ENCODE measurements at regions not wholly inside any gene's neighbourhood (a gene's known extent, or its start where the extent isn't known, plus 50 kb on each side); places are given as distances from the start of the nearest gene placed in this dataset.
"Not testable (repeated sequence)": the region's sequence is repeated elsewhere in the genome, so short reads cannot be mapped to it uniquely, and the experiment has no call there.

DNA sequence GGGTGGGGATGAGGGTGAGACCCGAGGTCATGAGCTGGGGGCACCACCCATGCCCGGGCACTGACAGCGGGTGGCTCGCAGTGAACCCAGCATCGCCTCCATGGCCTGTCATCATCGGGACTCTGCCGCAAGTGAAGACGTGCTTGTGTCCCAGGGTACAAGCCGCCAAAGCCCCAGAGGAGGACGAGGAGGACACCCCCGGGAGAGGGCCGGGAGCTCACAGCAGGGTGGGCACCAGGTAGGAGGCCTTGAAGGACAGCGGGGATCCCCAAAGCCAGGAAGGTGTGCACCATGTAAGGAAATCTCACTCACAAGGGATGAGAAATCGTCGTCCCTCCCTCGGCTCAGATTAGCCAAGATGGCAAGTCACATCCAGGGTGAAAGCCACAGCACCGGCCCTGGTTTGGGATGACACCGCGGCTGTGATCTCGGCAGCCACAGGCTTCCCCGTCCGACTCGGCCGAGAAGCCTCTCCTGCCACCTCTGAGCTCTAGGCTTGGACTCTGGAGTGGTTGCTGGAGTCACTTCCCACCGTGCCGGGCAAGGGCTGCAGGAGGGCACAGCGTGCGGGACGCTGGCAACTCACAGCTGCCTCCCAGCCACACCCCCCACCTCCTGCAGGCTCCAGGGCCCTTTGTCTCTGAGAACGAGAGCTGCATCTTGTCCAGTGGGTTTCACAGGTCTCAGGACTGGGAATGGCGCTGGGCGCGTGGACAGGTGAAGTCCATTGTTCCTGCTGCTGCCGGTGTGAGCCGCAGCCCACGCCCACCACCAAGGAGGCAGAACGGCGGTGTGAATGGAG lies 81.6 kb upstream of the CTDP1 start:
- TF ChIP-seq TAF1 (IDR thresholded peaks at IDR 0.05; ENCODE audit: borderline replicate concordance, low read depth, low read length), result no peak
- TF ChIP-seq POLR2AphosphoS5 (IDR thresholded peaks at IDR 0.05; ENCODE audit: low read depth, low read length), result no peak
- no peak for TF ChIP-seq POLR2A (IDR thresholded peaks at IDR 0.05; ENCODE audit: low read depth, low read length)
- no peak for DNase-seq (ENCODE audit: insufficient read length)
- no peak for FAIRE-seq

DNA sequence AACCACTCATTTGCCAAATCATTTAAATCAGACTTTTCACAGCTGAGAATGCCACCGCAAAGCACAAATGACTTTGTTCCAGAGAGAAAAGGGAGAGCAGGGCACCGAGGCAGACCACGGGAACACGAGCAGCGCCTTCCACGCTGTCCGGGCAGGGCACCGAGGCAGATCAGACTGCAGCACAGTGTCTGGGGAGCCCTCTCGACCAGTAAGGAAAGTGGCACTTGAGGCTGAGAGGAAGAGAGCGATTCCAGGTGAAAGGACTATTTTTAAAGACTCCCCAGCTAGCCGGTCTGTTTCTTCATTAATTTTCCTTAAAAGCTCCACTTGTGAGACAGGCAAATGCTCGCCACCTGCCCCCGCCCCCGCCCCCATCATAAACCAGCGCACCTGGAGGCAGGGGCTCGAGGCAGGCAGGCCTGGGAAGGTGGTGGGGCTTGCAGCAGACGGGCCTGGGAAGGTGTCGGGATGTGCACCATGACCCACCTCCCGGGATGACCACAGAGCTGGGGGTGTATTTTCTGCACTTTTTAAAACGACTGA lies 80.9 kb upstream of the CTDP1 start:
- TF ChIP-seq POLR2AphosphoS5 (IDR thresholded peaks at IDR 0.05; ENCODE audit: low read depth, low read length) (no peak), POLR2A (IDR thresholded peaks at IDR 0.05; ENCODE audit: low read depth, low read length) (no peak), TAF1 (IDR thresholded peaks at IDR 0.05; ENCODE audit: borderline replicate concordance, low read depth, low read length) (no peak)
- FAIRE-seq (no peak), DNase-seq (ENCODE audit: insufficient read length) (no peak)

DNA sequence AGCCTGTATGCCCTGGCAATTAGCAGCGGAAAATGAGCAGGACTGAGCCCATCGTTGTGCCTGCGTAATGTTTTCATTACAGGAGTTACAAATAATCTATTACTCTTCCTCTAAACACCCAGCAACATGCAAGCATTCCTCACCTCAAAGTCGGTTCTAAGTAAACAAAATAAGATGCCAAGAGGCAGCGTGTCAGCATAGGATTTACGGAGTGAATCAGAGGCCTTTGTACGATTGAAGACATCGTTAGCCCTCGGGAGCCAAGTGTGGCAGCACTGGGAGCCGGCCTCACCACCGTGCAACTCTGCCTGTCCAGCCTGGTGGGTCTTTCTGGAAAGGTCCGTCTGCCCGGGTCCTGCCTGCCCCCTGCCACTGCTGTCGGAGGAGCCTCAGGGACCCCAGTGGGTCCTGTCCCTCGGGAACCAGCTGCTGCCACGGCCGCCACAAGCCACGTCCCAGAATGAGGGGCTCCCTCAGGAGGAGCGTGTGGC lies 80.1 kb upstream of the CTDP1 start:
- DNase-seq (ENCODE audit: insufficient read length) (no peak), FAIRE-seq (no peak)
- TF ChIP-seq TAF1 (IDR thresholded peaks at IDR 0.05; ENCODE audit: borderline replicate concordance, low read depth, low read length), result no peak
- no peak for TF ChIP-seq POLR2AphosphoS5 (IDR thresholded peaks at IDR 0.05; ENCODE audit: low read depth, low read length)
- no peak for TF ChIP-seq POLR2A (IDR thresholded peaks at IDR 0.05; ENCODE audit: low read depth, low read length)

DNA sequence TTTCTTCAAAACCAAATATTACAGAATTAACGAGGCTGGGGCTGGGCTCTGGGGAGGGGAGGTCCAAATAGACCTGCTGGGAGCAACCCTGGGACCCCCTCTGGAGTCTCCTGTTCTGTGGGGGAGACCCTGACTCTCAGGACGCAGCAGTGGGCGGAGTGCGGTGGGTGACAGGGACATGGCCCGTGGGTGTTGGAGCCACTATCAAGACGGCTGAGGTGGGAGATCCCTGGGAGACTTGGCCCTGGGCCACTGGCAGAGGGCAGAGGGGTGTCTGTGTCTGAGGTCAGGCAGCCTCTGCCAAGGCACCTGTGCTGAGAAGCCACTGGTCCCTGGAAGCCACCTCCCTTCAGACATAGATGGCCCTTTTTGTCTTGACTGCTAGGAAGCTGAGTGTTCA lies 79.5 kb upstream of the CTDP1 start:
- DNase-seq (ENCODE audit: insufficient read length), result no peak
- no peak for FAIRE-seq
- TF ChIP-seq POLR2AphosphoS5 (IDR thresholded peaks at IDR 0.05; ENCODE audit: low read depth, low read length) (no peak), POLR2A (IDR thresholded peaks at IDR 0.05; ENCODE audit: low read depth, low read length) (no peak), TAF1 (IDR thresholded peaks at IDR 0.05; ENCODE audit: borderline replicate concordance, low read depth, low read length) (no peak)

DNA sequence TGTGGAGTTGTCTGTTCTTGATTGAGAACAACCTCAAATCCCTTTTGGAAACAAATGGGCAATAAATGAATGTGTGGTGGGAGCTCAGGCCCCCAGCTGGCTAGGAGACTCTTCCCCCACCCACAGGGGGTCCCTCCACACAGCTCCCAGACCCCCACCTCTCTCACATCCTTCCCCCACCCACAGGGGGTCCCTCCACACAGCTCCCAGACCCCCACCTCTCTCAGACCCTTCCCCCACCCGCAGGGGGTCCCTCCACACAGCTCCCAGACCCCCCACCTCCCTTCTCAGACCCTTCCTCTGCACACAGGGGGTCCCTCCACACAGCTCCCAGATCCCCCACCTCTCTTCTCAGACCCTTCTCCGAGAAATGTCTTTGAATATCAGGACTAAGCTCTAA lies 79.0 kb upstream of the CTDP1 start:
- TF ChIP-seq POLR2AphosphoS5 (IDR thresholded peaks at IDR 0.05; ENCODE audit: low read depth, low read length) (no peak), POLR2A (IDR thresholded peaks at IDR 0.05; ENCODE audit: low read depth, low read length) (no peak), TAF1 (IDR thresholded peaks at IDR 0.05; ENCODE audit: borderline replicate concordance, low read depth, low read length) (no peak)

DNA sequence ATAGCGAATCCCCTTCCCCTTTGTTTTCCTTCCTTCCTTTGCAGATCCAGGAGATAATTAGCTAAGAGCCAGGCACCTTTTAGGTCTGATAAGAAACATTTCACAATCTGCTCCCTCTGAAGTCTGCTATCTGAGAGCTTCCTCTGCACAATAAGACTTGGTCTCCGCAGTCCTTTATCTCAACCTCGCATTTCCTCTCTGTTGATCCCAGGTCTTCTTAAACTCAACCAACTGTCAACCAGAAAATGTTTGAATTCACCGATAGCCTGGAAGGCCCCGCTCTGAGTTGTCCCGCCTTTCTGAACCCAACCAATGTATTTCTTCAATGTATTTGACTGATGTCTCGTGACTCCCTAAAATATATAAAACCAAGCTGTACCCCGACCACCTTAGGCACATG lies 78.4 kb upstream of the CTDP1 start:
- FAIRE-seq, result no peak
- TF ChIP-seq TAF1 (IDR thresholded peaks at IDR 0.05; ENCODE audit: borderline replicate concordance, low read depth, low read length) (no peak), POLR2AphosphoS5 (IDR thresholded peaks at IDR 0.05; ENCODE audit: low read depth, low read length) (no peak), POLR2A (IDR thresholded peaks at IDR 0.05; ENCODE audit: low read depth, low read length) (no peak)
- no peak for DNase-seq (ENCODE audit: insufficient read length)

More for the DNA sequence above, 79.0 kb upstream of the CTDP1 start:
- FAIRE-seq, result no peak
- DNase-seq (ENCODE audit: insufficient read length), result no peak

DNA sequence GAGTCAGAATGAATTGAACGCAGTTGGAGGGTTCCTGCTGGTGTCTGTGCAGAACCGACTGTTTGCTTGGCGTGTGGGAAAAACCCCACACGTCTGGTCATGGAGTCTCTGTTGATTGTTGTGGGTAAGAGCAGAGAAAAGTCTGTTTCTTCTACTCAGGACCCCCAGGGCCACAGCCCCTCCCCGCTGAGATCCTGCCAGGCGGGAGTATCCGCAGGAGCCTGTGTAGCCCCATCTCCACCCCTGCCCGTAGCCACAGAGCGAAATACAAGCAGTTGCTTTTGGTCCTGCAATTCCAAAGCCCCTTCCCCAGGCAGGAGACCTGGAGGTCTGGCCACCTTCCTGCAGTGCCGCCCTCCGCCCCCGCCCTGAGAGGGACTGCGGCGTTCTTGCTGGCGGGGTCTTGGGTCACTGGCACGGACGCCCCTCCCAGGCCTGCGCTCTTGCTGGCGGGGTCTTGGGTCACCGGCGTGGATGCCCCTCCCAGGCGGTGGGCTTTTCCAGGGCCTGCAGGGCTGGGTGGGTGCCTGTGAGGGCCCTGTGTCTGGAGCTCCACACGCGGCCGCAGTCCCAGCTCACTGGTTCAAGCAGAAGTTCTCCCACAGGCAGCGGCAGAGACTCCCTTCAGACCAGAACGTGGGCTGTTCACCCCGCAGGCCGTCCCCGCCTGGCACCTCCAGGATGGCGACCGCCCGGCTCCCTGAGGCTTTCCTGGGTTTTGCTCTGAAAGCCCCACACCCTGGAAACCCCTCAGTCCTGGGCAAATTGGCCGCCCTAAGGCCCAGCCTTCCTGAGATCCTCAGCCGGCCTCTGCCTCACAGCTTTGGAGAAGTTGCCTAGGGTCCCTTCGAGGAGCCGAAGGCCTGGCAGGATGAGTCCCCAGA lies 76.0 kb upstream of the CTDP1 start:
- DNase-seq (ENCODE audit: insufficient read length), result no peak
- no peak for FAIRE-seq
- TF ChIP-seq POLR2A (IDR thresholded peaks at IDR 0.05; ENCODE audit: low read depth, low read length) (no peak), POLR2AphosphoS5 (IDR thresholded peaks at IDR 0.05; ENCODE audit: low read depth, low read length) (no peak), TAF1 (IDR thresholded peaks at IDR 0.05; ENCODE audit: borderline replicate concordance, low read depth, low read length) (no peak)

DNA sequence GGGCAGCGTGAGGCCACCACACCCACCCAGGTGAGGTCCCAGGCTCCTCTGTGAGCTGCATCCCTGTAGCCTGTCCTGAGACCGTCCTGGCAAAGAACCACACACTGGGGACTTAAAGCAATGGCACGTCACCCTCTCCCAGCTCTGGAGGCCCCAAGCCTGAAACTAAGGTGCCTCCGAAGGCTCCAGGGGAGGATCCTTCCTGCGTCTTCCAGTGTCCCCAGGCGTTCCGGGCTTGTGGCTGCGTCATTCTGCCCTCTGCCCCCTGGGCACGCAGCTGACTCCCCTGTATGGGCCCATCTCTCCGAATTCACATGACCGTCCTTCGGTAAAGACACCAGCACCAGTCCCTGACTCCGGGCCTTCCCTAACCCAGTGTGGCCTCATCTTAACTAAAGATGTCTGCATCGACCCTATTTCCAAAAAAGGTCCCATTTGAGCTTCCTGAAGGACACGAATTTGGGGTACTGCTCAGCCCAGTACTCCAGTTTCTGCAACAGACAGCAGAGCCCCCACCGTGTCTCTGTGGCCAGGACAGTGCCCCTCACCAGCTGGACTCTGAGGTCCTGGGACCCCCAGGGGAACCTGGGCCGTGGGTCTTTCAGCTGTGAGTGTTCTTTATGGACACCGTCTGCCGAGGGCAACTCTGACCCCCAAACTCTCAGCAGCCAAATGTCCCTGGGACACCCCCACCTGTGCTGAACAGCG lies 75.2 kb upstream of the CTDP1 start:
- no peak for FAIRE-seq
- no peak for DNase-seq (ENCODE audit: insufficient read length)
- no peak for TF ChIP-seq POLR2A (IDR thresholded peaks at IDR 0.05; ENCODE audit: low read depth, low read length)
- no peak for TF ChIP-seq TAF1 (IDR thresholded peaks at IDR 0.05; ENCODE audit: borderline replicate concordance, low read depth, low read length)
- no peak for TF ChIP-seq POLR2AphosphoS5 (IDR thresholded peaks at IDR 0.05; ENCODE audit: low read depth, low read length)

DNA sequence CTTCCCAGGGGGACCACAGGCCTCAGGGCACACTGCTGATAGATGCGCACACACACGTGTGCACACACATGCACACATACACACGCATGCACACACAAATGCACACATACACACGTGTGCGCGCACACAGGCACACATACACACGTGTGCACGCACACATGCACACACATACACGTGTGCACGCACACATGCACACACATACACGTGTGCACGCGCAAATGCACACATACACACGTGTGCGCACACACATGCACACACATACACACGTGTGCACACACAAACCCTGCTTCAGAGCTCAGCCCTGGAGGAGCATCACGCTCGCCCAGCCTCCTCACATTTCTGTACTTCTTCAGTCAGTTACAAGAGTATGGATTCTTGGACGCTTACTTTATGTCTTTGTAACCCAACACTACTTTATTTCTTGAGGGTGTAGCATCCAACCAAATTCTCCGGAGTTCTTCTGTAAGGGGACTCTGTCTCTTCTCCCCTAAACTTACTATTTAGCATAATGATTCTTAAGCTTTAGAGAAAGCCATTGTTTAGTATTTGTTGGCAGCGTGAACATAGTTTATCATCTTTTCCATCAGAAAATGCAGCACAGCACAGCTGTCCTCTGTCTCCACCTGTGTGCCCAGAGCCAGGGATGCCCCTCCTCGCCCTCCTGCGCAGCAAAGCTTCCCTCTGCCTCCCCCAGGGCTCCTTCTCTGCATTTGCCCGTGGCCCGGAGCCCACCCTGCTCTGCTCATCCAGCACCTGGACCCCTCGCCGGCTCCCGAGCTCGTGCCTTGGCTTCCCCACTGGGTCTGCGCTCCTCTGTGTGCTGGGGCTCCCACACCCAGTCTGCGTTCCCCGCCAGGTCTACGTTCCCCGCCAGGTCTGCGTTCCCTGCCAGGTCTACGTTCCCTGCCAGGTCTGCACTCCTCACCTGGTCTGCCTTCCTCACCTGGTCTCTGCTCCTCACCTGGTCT lies 74.4 kb upstream of the CTDP1 start:
- no peak for FAIRE-seq
- TF ChIP-seq TAF1 (IDR thresholded peaks at IDR 0.05; ENCODE audit: borderline replicate concordance, low read depth, low read length) (no peak), POLR2A (IDR thresholded peaks at IDR 0.05; ENCODE audit: low read depth, low read length) (no peak), POLR2AphosphoS5 (IDR thresholded peaks at IDR 0.05; ENCODE audit: low read depth, low read length) (no peak)
- DNase-seq (ENCODE audit: insufficient read length), result no peak

DNA sequence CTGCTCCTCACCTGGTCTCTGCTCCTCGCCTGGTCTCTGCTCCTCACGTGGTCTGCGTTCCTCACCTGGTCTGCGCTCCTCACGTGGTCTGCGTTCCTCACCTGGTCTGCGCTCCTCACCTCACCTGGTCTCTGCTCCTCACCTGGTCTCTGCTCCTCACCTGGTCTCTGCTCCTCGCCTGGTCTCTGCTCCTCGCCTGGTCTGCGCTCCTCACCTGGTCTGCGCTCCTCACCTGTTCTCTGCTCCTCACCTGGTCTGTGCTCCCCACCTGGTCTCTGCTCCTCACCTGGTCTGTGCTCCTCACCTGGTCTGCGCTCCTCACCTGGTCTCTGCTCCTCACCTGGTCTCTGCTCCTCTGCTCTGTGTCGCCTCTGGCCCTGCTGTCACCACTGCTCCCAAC lies 73.5 kb upstream of the CTDP1 start:
- DNase-seq (ENCODE audit: insufficient read length); FAIRE-seq: not testable (repeated sequence)

All from GM12892 (cell line).